K562 (cell line): ENCODE measurements at regions not wholly inside any gene's neighbourhood (a gene's known extent, or its start where the extent isn't known, plus 50 kb on each side); places are given as distances from the start of the nearest gene placed in this dataset.
A peak's percentile ranks its signal among the peaks of the same experiment; 100 is the strongest.

Experiments
- ARID1B ChIP-seq: fragments of 450-650 bp; IDR thresholded peaks from 2 replicates; pipeline ENCODE4 v1.6.1; 2016; ENCODE audit warnings: antibody characterized with exemption, mild to moderate bottlenecking, inconsistent platforms
- ATF3 ChIP-seq, 2 experiments: fragments of 450-650 bp in 1 of 2; sonication (generic) in 1 of 2; formaldehyde crosslinking in 1 of 2; IDR thresholded peaks in 1 of 2; conservative IDR thresholded peaks in 1 of 2; 2 replicates each; pipeline versions ENCODE4 v1.6.1 to v1.8.1; 2016 to 2023; ENCODE audit warnings: mild to moderate bottlenecking in 2 of 2, moderate library complexity in 2 of 2, inconsistent platforms in 1 of 2, missing genetic modification reagents in 1 of 2
- BRD9 ChIP-seq: fragments of 450-650 bp; IDR thresholded peaks from 2 replicates; pipeline ENCODE4 v1.6.1; 2018; ENCODE audit warnings: low read depth; ENCODE audit not compliant: partially characterized antibody
- CBFB ChIP-seq: sonication (generic); formaldehyde crosslinking; IDR thresholded peaks from 2 replicates; pipeline ENCODE4 v1.4.0; 2020; ENCODE audit warnings: mild to moderate bottlenecking, missing genetic modification reagents
- CEBPG ChIP-seq, 3 experiments: fragments of 200-800 bp in 1 of 3; sonication (Bioruptor generic) in 1 of 3; sonication (generic) in 1 of 3; formaldehyde crosslinking in 1 of 3; IDR thresholded peaks in 2 of 3; conservative IDR thresholded peaks in 1 of 3; 2 replicates each; pipeline versions ENCODE4 v1.6.1 to v1.8.0; 2016 to 2022; ENCODE audit warnings: missing compliant biosample characterization in 2 of 3, missing genetic modification characterization in 2 of 3, mild to moderate bottlenecking in 1 of 3, missing genetic modification reagents in 1 of 3
- CHAMP1 ChIP-seq: fragments of 450-650 bp; IDR thresholded peaks from 2 replicates; pipeline ENCODE4 v1.6.1; 2016; ENCODE audit warnings: mild to moderate bottlenecking
- FOXA3 ChIP-seq, 2 experiments: fragments of 450-650 bp in 1 of 2; sonication (generic) in 1 of 2; formaldehyde crosslinking; IDR thresholded peaks in 1 of 2; conservative IDR thresholded peaks in 1 of 2; 2 replicates each; pipeline versions ENCODE4 v1.4.0 to v1.8.0; 2020 to 2022; ENCODE audit warnings: mild to moderate bottlenecking in 2 of 2, missing genetic modification reagents in 1 of 2
- HDAC1 ChIP-seq, 2 experiments: fragments of 450-650 bp; IDR thresholded peaks; 2 replicates each; pipeline ENCODE4 v1.6.1; 2016 to 2017; ENCODE audit warnings: inconsistent platforms in 1 of 2, mild to moderate bottlenecking in 1 of 2, moderate library complexity in 1 of 2
- NR2C1 ChIP-seq, 2 experiments: fragments of 450-650 bp; IDR thresholded peaks; 2 replicates each; pipeline ENCODE4 v1.6.1; 2017; ENCODE audit warnings: mild to moderate bottlenecking in 2 of 2, antibody characterized with exemption in 1 of 2, inconsistent platforms in 1 of 2, missing compliant biosample characterization in 1 of 2, missing genetic modification characterization in 1 of 2
- SAFB2 ChIP-seq: fragments of 200-400 bp; formaldehyde crosslinking; IDR thresholded peaks from 2 replicates; pipeline ENCODE4 v1.6.1; 2018; ENCODE audit warnings: borderline replicate concordance, low read length, low read depth, moderate library complexity; ENCODE audit not compliant: severe bottlenecking
- SAP30 ChIP-seq: fragments of 200-600 bp; sonication (generic); IDR thresholded peaks from 2 replicates; pipeline ENCODE4 v1.6.1; 2012; ENCODE audit warnings: borderline replicate concordance, low read depth, mild to moderate bottlenecking, moderate library complexity, low read length, control low read depth, inconsistent platforms; ENCODE audit not compliant: insufficient read depth, poor library complexity, severe bottlenecking
- SMARCC2 ChIP-seq: fragments of 450-650 bp; IDR thresholded peaks from 2 replicates; pipeline ENCODE4 v1.6.1; 2017; ENCODE audit warnings: antibody characterized with exemption, moderate library complexity, mild to moderate bottlenecking, low read depth
- TEAD4 ChIP-seq, 2 experiments: sonication (generic) in 1 of 2; formaldehyde crosslinking in 1 of 2; IDR thresholded peaks; 2 replicates each; pipeline versions ENCODE4 v1.6.1 to v1.8.0; 2012 to 2022; ENCODE audit warnings: borderline replicate concordance in 1 of 2, inconsistent platforms in 1 of 2, low read length in 1 of 2, mild to moderate bottlenecking in 1 of 2, missing genetic modification reagents in 1 of 2
- VEZF1 ChIP-seq: fragments of 200-800 bp; sonication (Bioruptor generic); IDR thresholded peaks from 2 replicates; pipeline ENCODE4 v1.6.1; 2017; ENCODE audit warnings: missing genetic modification characterization, missing compliant biosample characterization
- ZEB2 ChIP-seq: fragments of 450-650 bp; IDR thresholded peaks from 2 replicates; pipeline ENCODE4 v1.6.1; 2016
- ZFP1 ChIP-seq: fragments of 450-650 bp; formaldehyde crosslinking; IDR thresholded peaks from 2 replicates; pipeline ENCODE4 v1.4.0; 2020; ENCODE audit warnings: mild to moderate bottlenecking, mixed read lengths
- ZNF212 ChIP-seq: fragments of 450-650 bp; formaldehyde crosslinking; IDR thresholded peaks from 2 replicates; pipeline ENCODE4 v1.4.0; 2020; ENCODE audit warnings: mild to moderate bottlenecking
- ZNF253 ChIP-seq: fragments of 250-450 bp; sonication (Bioruptor Pico); conservative IDR thresholded peaks from 2 replicates; pipeline ENCODE4 v1.6.1; 2021; ENCODE audit warnings: mild to moderate bottlenecking

- no peak for TF ChIP-seq CEBPG (CRISPR knock-in tag; IDR thresholded peaks at IDR 0.05)
- TF ChIP-seq CEBPG (tag; conservative IDR thresholded peaks at IDR 0.05 in 1 of 2, IDR thresholded peaks at IDR 0.05 in 1 of 2): no peak
- no peak for TF ChIP-seq BRD9
- no peak for TF ChIP-seq HDAC1 (IDR thresholded peaks at IDR 0.05)
- peak; percentile 87 for TF ChIP-seq ARID1B
- 0 out of 2 replicates have a peak, but pooled peaks have one; percentile 30 for TF ChIP-seq SMARCC2
- no peak for TF ChIP-seq SAFB2
- TF ChIP-seq FOXA3 (CRISPR knock-in tag; conservative IDR thresholded peaks at IDR 0.05 in 1 of 2, IDR thresholded peaks at IDR 0.05 in 1 of 2): peak in 1 of 2 experiments; percentile 42; a peak in 1 of 4 replicates
- no peak for TF ChIP-seq ZNF212
- TF ChIP-seq CBFB (CRISPR knock-in tag): no peak
- TF ChIP-seq ZEB2: no peak
- no peak for TF ChIP-seq ZNF253 (CRISPR knock-in tag)
- TF ChIP-seq ATF3 (IDR thresholded peaks at IDR 0.05): peak; percentile 29; the same call in 1 of the 2 replicates
- TF ChIP-seq ATF3 (CRISPR knock-in tag; conservative IDR thresholded peaks at IDR 0.05): no peak
- TF ChIP-seq CHAMP1: 0 out of 2 replicates have a peak, but pooled peaks have one; percentile 16
- peak; percentile 41; the same call in 1 of the 2 replicates for TF ChIP-seq VEZF1 (CRISPR knock-in tag)
- no peak for TF ChIP-seq NR2C1 (IDR thresholded peaks at IDR 0.05)
- no peak for TF ChIP-seq NR2C1 (tag; IDR thresholded peaks at IDR 0.05)
- no peak for TF ChIP-seq SAP30
- peak; percentile 86 for TF ChIP-seq TEAD4 (IDR thresholded peaks at IDR 0.05; ENCODE audit: low read length)
- no peak for TF ChIP-seq TEAD4 (CRISPR knock-in tag; IDR thresholded peaks at IDR 0.05; ENCODE audit: borderline replicate concordance)
- no peak for TF ChIP-seq ZFP1
Observed at GRCh38 chr6:105746509-105746908, 339.6 kb upstream of the PRDM1 start (continued).
